GM12878 (cell line): ENCODE measurements at regions not wholly inside any gene's neighbourhood (a gene's known extent, or its start where the extent isn't known, plus 50 kb on each side); places are given as distances from the start of the nearest gene placed in this dataset.

ENCODE experiments used
- ATAC-seq: fragments of 200-7000 bp; cut with Tn5 transposase; 3 replicates; pipeline ENCODE4 v1.9.1; 2020; ENCODE audit warnings: mild to moderate bottlenecking, moderate library complexity
- BruUV-seq: library from RNA; stranded (reverse); fragments of 400-500 nt; replicated peaks from 2 replicates; lab custom pipeline; 2021; lab: Mats Ljungman, UMichigan
- CTCF ChIA-PET: fragments of 300-600 bp; sonication (Branson Sonifier 250); formaldehyde crosslinking; extraction: SDS; loops from one replicate; lab custom pipeline; 2021; ENCODE audit warnings: inconsistent platforms; lab: Yijun Ruan, JAX
- POLR2A ChIA-PET: fragments of 350-600 bp; formaldehyde crosslinking; extraction: SDS; loops from one replicate; lab custom pipeline; 2021; ENCODE audit warnings: inconsistent platforms; lab: Charles Lee
- RAD21 ChIA-PET: fragments of 300-600 bp; sonication (Branson Sonifier 250); formaldehyde crosslinking; loops from one replicate; lab custom pipeline; 2023; ENCODE audit warnings: antibody characterized with exemption; ENCODE audit not compliant: unreplicated experiment; lab: Charles Lee
- SMC1A ChIA-PET: fragments of 300-600 bp; sonication (Branson Sonifier 250); formaldehyde crosslinking; loops from one replicate; lab custom pipeline; 2023; ENCODE audit not compliant: unreplicated experiment, uncharacterized antibody; lab: Charles Lee
- DNase-seq: peaks from one replicate; pipeline ENCODE4 v3.0.0-alpha.2; 2011; ENCODE audit warnings: low read depth, low spot score
- FAIRE-seq: peaks from 3 replicates; lab custom pipeline; 2011; peaks lifted over from hg19 to GRCh38; lab: Jason Lieb, UNC
- H2AFZ ChIP-seq: 2 replicates; pipeline ENCODE4 v1.6.0; 2011; ENCODE audit warnings: low read depth, low read length, control low read depth; ENCODE audit not compliant: control insufficient read depth
- H3K27ac ChIP-seq: 2 replicates; pipeline ENCODE4 v1.5.1; 2011; ENCODE audit warnings: control low read depth; ENCODE audit not compliant: control insufficient read depth, insufficient read depth
- H3K27me3 ChIP-seq, 2 experiments: replicated peaks in 1 of 2; 2 replicates each; pipeline versions ENCODE4 v1.6.0 to v1.6.1; 2011; ENCODE audit warnings: low read length in 1 of 2; ENCODE audit not compliant: control insufficient read depth in 2 of 2, insufficient read depth in 2 of 2
- H3K36me3 ChIP-seq, 2 experiments: 2 replicates each; pipeline ENCODE4 v1.5.1; 2011; ENCODE audit warnings: low read length in 1 of 2; ENCODE audit not compliant: control insufficient read depth in 2 of 2, insufficient read depth in 2 of 2
- H3K4me1 ChIP-seq: 2 replicates; pipeline ENCODE4 v1.6.1; 2011; ENCODE audit warnings: mild to moderate bottlenecking, low read length, moderate library complexity, mixed read lengths; ENCODE audit not compliant: control insufficient read depth, insufficient read depth
- H3K4me2 ChIP-seq: 2 replicates; pipeline ENCODE4 v1.6.0; 2011; ENCODE audit warnings: control low read depth; ENCODE audit not compliant: control insufficient read depth, insufficient read depth
- H3K4me3 ChIP-seq: fragments of 200-600 bp; sonication (generic); 2 replicates; pipeline ENCODE4 v1.5.1; 2016
- H3K79me2 ChIP-seq: 2 replicates; pipeline ENCODE4 v1.6.0; 2011; ENCODE audit warnings: low read length; ENCODE audit not compliant: control insufficient read depth, insufficient read depth
- H3K9ac ChIP-seq: 2 replicates; pipeline ENCODE4 v1.8.0; 2011; ENCODE audit warnings: low read length, control low read depth, mixed read lengths; ENCODE audit not compliant: control insufficient read depth, insufficient read depth
- H3K9me3 ChIP-seq: replicated peaks from 3 replicates; pipeline ENCODE4 v1.5.1; 2011; ENCODE audit warnings: mild to moderate bottlenecking, low read length; ENCODE audit not compliant: control insufficient read depth, insufficient read depth
- H4K20me1 ChIP-seq: 2 replicates; pipeline ENCODE4 v1.6.0; 2011; ENCODE audit not compliant: control insufficient read depth, insufficient read depth
- BRCA1 ChIP-seq: IDR thresholded peaks from 2 replicates; pipeline ENCODE4 v1.6.1; 2011; ENCODE audit warnings: low read depth, low read length, improper control_type of control experiment
- CEBPB ChIP-seq, 2 experiments: fragments of 150-350 bp in 1 of 2; IDR thresholded peaks; 2 replicates each; pipeline ENCODE4 v1.6.1; 2012 to 2014; ENCODE audit warnings: low read depth in 2 of 2, low read length in 2 of 2, borderline replicate concordance in 1 of 2, inconsistent platforms in 1 of 2
- CREB1 ChIP-seq: IDR thresholded peaks from 2 replicates; pipeline ENCODE4 v1.6.1; 2012; ENCODE audit warnings: low read depth, mild to moderate bottlenecking, inconsistent platforms
- EZH2 ChIP-seq: IDR thresholded peaks from 2 replicates; pipeline ENCODE4 v1.6.1; 2012; ENCODE audit warnings: low read depth, mild to moderate bottlenecking, control low read depth, inconsistent platforms, low read length, borderline replicate concordance; ENCODE audit not compliant: control insufficient read depth
- HDAC6 ChIP-seq: fragments of 200-600 bp; sonication (generic); IDR thresholded peaks from one replicate; pipeline ENCODE4 v1.8.0; 2017; ENCODE audit warnings: antibody characterized with exemption; ENCODE audit not compliant: unreplicated experiment
- LARP7 ChIP-seq: fragments of 450-650 bp; IDR thresholded peaks from 2 replicates; pipeline ENCODE4 v1.6.1; 2017; ENCODE audit warnings: mild to moderate bottlenecking
- PBX3 ChIP-seq: IDR thresholded peaks from 2 replicates; pipeline ENCODE4 v1.6.1; 2011; ENCODE audit warnings: mild to moderate bottlenecking, low read depth, low read length, moderate library complexity; ENCODE audit not compliant: insufficient replicate concordance
- RB1 ChIP-seq: fragments of 450-650 bp; formaldehyde crosslinking; IDR thresholded peaks from 2 replicates; pipeline ENCODE4 v1.6.1; 2017; ENCODE audit warnings: mild to moderate bottlenecking, borderline replicate concordance
- SREBF2 ChIP-seq: IDR thresholded peaks from 2 replicates; pipeline ENCODE4 v1.6.1; 2012; ENCODE audit warnings: mild to moderate bottlenecking, low read length
- ZNF24 ChIP-seq: fragments of 450-650 bp; IDR thresholded peaks from 2 replicates; pipeline ENCODE4 v1.6.1; 2017; ENCODE audit warnings: antibody characterized with exemption, mild to moderate bottlenecking
- WGBS: methylation state at CpG from one replicate; pipeline ENCODE4 v1.1.6; 2016; ENCODE audit warnings: low lambda C conversion rate; ENCODE audit not compliant: insufficient replicate concordance, insufficient coverage; ENCODE audit errors: missing lambda C conversion rate; 5-methylcytosine and 5-hydroxymethylcytosine counted together
- in situ Hi-C: fragments of 300-500 bp; cut with MboI; formaldehyde crosslinking; loops from 9 replicates; pipeline ENCODE4 v1.14.3; 2018; ENCODE audit warnings: mixed read lengths
- intact Hi-C: fragments of 100-400 bp; cut with micrococcal nuclease; formaldehyde crosslinking; loops from one replicate; pipeline ENCODE4 v1.14.2; 2022; ENCODE audit not compliant: unreplicated experiment

GRCh38 chr14:62528296-62528695 is 517.0 kb downstream of the KCNH5 start:
- no peaks in the 10 kb centered on the region; the same call in 2 of the 3 replicates for H3K9me3 ChIP-seq
- no TSS peak for BruUV-seq
- H4K20me1 ChIP-seq, result no peaks in the 10 kb centered on the region
- ATAC-seq, result no peak
- no peak overlapping the region for H3K4me3 ChIP-seq
- RAD21 ChIA-PET, result no interaction called here
- TF ChIP-seq PBX3 (no peak), SREBF2 (no peak), CREB1 (no peak), RB1 (no peak), BRCA1 (no peak), ZNF24 (no peak), CEBPB (IDR thresholded peaks at IDR 0.05; ENCODE audit: borderline replicate concordance in 1 of 2, low read depth in 2 of 2, low read length in 2 of 2) (no peak), LARP7 (no peak), EZH2 (no peak), HDAC6 (no peak)
- TF ChIP-seq, all 136 proteins: peak for 0
- WGBS, result 0% methylated on average over 1 of the region's 1 CpG
- H3K9ac ChIP-seq, result no peak overlapping the region
- no peak for FAIRE-seq
- DNase-seq, result no peak
- ChIA-PET POLR2A (no interaction called here), CTCF (no interaction called here), SMC1A (no interaction called here)
- H3K27me3 ChIP-seq, result no peaks in the 10 kb centered on the region
- H2AFZ ChIP-seq, result no peak overlapping the region
- in situ Hi-C loops (no loop called here), intact Hi-C loops (no loop called here)
- H3K36me3 ChIP-seq, result no peaks in the 10 kb centered on the region
- H3K27ac ChIP-seq, result no peak overlapping the region
- H3K4me2 ChIP-seq, result no peak overlapping the region
- H3K79me2 ChIP-seq, result no peaks in the 10 kb centered on the region
- H3K4me1 ChIP-seq, result no peaks in the 10 kb centered on the region
